ENCODE measurements at regions not wholly inside any gene's neighbourhood (a gene's known extent, or its start where the extent isn't known, plus 50 kb on each side); places are given as distances from the start of the nearest gene placed in this dataset.

GRCh38 chr14:76274324-76274723 is 101.6 kb upstream of the ESRRB start:
- TF ChIP-seq CTCF (conservative IDR thresholded peaks at IDR 0.05 in 1 of 2, IDR thresholded peaks at IDR 0.05 in 1 of 2; ENCODE audit: extremely low read depth in 1 of 2, insufficient read depth in 1 of 2, low read depth in 1 of 2, low read length in 2 of 2) (no peak), EZH2 (IDR thresholded peaks at IDR 0.05; ENCODE audit: borderline replicate concordance, low read length) (no peak)
